ENCODE measurements at regions not wholly inside any gene's neighbourhood (a gene's known extent, or its start where the extent isn't known, plus 50 kb on each side); places are given as distances from the start of the nearest gene placed in this dataset.

DNA sequence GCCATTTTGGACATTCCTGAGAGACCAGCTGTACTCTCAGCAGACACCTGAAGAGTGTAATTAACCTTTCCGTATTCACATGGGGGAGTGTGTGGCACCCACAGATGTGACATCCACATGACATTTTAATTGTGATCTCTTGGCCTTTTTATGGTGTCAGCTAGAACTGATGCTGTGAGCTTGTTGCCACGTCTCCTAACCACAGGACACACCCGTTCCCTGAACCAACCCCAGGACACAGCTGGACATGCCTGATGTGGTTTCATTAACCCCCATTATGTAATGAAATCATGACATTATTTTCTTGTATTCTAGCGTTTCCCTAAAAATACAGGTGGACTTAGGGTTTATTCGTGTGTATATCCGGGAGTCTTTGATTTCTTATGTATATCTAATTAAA, 1036.1 kb downstream of the TMEM121 start:
- TF ChIP-seq POLR2A (IDR thresholded peaks at IDR 0.05): no peak
- TF ChIP-seq, protein P1, sequence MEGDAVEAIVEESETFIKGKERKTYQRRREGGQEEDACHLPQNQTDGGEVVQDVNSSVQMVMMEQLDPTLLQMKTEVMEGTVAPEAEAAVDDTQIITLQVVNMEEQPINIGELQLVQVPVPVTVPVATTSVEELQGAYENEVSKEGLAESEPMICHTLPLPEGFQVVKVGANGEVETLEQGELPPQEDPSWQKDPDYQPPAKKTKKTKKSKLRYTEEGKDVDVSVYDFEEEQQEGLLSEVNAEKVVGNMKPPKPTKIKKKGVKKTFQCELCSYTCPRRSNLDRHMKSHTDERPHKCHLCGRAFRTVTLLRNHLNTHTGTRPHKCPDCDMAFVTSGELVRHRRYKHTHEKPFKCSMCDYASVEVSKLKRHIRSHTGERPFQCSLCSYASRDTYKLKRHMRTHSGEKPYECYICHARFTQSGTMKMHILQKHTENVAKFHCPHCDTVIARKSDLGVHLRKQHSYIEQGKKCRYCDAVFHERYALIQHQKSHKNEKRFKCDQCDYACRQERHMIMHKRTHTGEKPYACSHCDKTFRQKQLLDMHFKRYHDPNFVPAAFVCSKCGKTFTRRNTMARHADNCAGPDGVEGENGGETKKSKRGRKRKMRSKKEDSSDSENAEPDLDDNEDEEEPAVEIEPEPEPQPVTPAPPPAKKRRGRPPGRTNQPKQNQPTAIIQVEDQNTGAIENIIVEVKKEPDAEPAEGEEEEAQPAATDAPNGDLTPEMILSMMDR (IDR thresholded peaks at IDR 0.05): no peak
- Histone ChIP-seq H3K4me1 (replicated peaks in 1 of 2) (no peaks in the 10 kb centered on the region), H3K27ac (no peak overlapping the region), H3K36me3 (replicated peaks in 1 of 2) (no peaks in the 10 kb centered on the region), H3K4me3 (no peak overlapping the region), H3K9me3 (replicated peaks in 1 of 3) (no peaks in the 10 kb centered on the region), H3K27me3 (peaks cover under 1% of the 10 kb centered on the region)
- no peak for DNase-seq
- intact Hi-C loops (cut with DNase I): no loop called here
- 28 to 46% (median 31%) methylated on average over 6 of the region's 6 CpGs for WGBS, 4 donors

DNA sequence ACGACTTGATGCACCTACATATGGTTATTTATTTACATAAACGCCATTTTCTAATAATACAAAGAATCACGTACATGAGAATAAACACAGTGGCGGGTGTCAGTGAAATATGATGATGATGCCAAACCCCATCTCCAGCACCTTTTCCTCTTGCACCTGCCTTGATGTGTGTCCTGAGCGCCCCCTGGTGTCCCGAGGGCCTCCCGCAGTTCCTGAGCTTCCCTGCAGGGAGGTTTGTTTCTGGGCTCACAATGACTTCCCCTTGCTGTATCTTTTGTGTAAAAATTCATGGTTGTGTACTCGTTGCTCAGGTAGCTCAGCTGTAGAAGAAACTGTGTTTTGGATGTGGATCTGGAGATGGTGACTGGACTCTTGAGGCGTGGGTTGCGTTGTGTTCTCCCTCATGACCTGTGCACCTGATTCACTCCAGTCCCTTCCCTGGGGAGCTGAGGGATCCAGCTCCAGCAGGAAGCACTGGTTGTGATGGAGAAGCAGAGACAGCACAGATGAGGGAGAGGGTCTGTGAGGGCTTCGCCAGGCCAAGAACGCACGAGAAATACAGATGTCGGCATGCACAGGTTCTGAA, 1037.8 kb downstream of the TMEM121 start:
- DNase-seq: peak in 1 of 7 donors; percentile 16
- H3K36me3 ChIP-seq (replicated peaks in 1 of 2): no peaks in the 10 kb centered on the region
- no peaks in the 10 kb centered on the region for H3K4me1 ChIP-seq (replicated peaks in 1 of 2)
- no peaks in the 10 kb centered on the region for H3K27me3 ChIP-seq
- H3K4me3 ChIP-seq: no peak overlapping the region
- TF ChIP-seq POLR2A (IDR thresholded peaks at IDR 0.05): no peak
- TF ChIP-seq, protein P1 (IDR thresholded peaks at IDR 0.05): peak in 3 of 6 experiments; percentile 8 to 29 (median 11)
- intact Hi-C loops (cut with DNase I): no loop called here
- no peaks in the 10 kb centered on the region for H3K9me3 ChIP-seq (replicated peaks in 1 of 3)
- H3K27ac ChIP-seq: no peak overlapping the region
- 44 to 49% (median 45%) methylated on average over 14 of the region's 14 CpGs for WGBS, 4 donors

DNA sequence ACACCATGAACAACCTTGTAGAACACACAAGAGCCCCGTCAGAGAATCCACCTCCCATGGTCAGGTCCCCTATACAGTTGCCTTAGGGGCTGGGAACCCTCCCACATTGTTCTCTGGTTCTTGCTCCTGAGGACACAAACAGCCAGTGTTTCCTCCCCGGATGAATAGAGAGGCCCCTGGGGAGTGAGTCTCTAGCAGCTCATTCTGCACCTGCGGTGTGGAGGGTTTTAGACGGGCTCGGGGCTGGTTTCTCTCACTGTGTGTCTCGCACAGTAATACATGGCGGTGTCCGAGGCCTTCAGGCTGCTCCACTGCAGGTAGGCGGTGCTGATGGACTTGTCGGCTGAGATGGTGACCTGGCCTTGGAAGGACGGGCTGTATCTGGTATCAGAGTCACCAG, 1052.1 kb downstream of the TMEM121 start:
- TF ChIP-seq POLR2A (IDR thresholded peaks at IDR 0.05): no peak
- TF ChIP-seq, protein P1 (IDR thresholded peaks at IDR 0.05): no peak
- Histone ChIP-seq H3K27ac (no peak overlapping the region), H3K36me3 (replicated peaks in 1 of 2) (no peaks in the 10 kb centered on the region), H3K4me1 (replicated peaks in 1 of 2) (no peaks in the 10 kb centered on the region), H3K4me3 (no peak overlapping the region), H3K9me3 (replicated peaks in 1 of 3) (no peaks in the 10 kb centered on the region), H3K27me3 (peaks cover 12% of the 10 kb centered on the region)
- 53 to 76% (median 71%) methylated on average over 6 to 11 of the region's 11 CpGs for WGBS, 4 donors
- intact Hi-C loops (cut with DNase I): no loop called here
- no peak for DNase-seq

DNA sequence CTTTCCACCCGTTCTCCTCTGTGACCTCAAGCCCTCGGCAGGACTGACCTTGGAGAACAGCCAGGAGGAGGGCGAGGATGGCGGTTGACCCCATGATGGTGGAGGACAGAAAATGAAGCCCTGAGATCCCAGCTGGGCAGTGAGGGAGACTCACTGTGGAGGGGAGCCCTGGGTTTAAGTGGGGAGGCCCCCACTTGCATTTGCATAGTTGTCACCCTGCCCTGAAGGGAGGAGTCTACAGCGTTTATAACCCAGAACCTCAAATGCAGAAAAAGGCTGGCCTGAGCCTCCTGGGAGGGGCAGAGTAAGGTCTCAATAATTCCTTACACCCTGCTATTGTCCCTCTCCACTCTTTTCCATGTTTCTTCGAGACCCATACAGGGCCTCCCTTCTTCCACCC, 1052.7 kb downstream of the TMEM121 start:
- Histone ChIP-seq H3K4me1 (replicated peaks in 1 of 2) (no peaks in the 10 kb centered on the region), H3K27me3 (peaks cover 12% of the 10 kb centered on the region), H3K9me3 (replicated peaks in 1 of 3) (no peaks in the 10 kb centered on the region), H3K4me3 (no peak overlapping the region), H3K27ac (no peak overlapping the region), H3K36me3 (replicated peaks in 1 of 2) (no peaks in the 10 kb centered on the region)
- intact Hi-C loops (cut with DNase I): no loop called here
- no peak for DNase-seq
- TF ChIP-seq POLR2A (IDR thresholded peaks at IDR 0.05): no peak
- TF ChIP-seq, protein P1 (IDR thresholded peaks at IDR 0.05): no peak
- WGBS, 4 donors: 58 to 68% (median 60%) methylated on average over 4 to 6 of the region's 6 CpGs
